ENCODE measurements at regions not wholly inside any gene's neighbourhood (a gene's known extent, or its start where the extent isn't known, plus 50 kb on each side); places are given as distances from the start of the nearest gene placed in this dataset.

DNA sequence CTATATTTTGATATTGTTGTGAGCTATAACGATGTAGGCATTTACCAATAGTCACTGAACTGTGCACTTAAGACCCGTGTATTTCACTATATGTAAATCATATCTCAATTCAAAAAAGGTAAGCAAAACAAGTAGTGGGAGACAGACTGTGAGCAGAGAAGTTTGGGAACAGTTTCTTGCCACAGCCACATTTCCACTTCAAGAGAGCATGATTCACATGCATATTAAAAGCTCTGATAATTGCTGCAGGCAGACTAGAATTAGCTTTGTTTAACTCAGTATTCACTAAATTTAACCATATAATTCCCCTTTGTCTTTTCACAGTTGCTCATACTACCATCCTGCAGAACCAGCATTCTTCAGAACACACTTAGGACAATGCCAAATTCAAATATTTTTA lies 168.4 kb upstream of the ZNF385D start:
- TF ChIP-seq POLR2AphosphoS5 (IDR thresholded peaks at IDR 0.05) (no peak), POLR2A (IDR thresholded peaks at IDR 0.05) (no peak)
